Retinal pigment epithelial cell (primary cell): ENCODE measurements at regions not wholly inside any gene's neighbourhood (a gene's known extent, or its start where the extent isn't known, plus 50 kb on each side); places are given as distances from the start of the nearest gene placed in this dataset.

Experiments
- DNase-seq: peaks from one replicate; pipeline ENCODE4 v3.0.0-alpha.2; 2010; ENCODE audit warnings: low read depth
- H3K4me3 ChIP-seq: 2 replicates; pipeline ENCODE4 v1.5.1; 2011; ENCODE audit warnings: mild to moderate bottlenecking, low read length, control low read depth, moderate library complexity
- CTCF ChIP-seq: conservative IDR thresholded peaks from 2 replicates; pipeline ENCODE4 v1.5.1; 2011; ENCODE audit warnings: low read depth, low read length, control low read depth, inconsistent platforms

DNA sequence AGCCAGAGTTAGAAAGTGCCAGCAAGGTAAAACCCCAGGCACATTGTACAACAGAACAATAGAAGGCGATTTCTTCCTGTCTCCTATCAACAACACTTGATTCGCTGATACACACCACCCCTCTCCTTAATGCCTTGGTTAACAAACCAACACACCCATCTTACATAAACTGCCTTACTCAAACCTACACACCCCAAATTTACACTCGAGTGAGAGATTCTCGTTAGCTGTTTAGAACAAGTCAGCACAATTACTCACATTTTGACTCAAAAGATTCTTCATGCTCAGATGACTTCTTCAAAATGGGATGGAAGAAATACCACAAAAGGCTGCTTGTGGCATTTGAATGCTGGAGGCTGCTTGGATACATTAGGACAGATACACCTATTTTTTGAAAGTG is 80.0 kb upstream of the FOXQ1 start:
- DNase-seq: no peak
- no peak overlapping the region for H3K4me3 ChIP-seq
- no peak for TF ChIP-seq CTCF

- H3K4me3 ChIP-seq: no peak overlapping the region
- no peak for TF ChIP-seq CTCF
- DNase-seq: no peak
Observed at GRCh38 chr6:1230689-1231605, 81.0 kb upstream of the FOXQ1 start.

GRCh38 chr6:1230281-1230680 is 81.6 kb upstream of the FOXQ1 start:
- TF ChIP-seq CTCF: no peak
- DNase-seq: no peak
- H3K4me3 ChIP-seq: no peak overlapping the region

- TF ChIP-seq CTCF: no peak
- H3K4me3 ChIP-seq: no peak overlapping the region
Observed at GRCh38 chr6:1229808-1230207, 82.1 kb upstream of the FOXQ1 start.

GRCh38 chr6:1229301-1229700 is 82.6 kb upstream of the FOXQ1 start:
- no peak for TF ChIP-seq CTCF
- no peak overlapping the region for H3K4me3 ChIP-seq
- DNase-seq: no peak

More at GRCh38 chr6:1229808-1230207, 82.1 kb upstream of the FOXQ1 start:
- DNase-seq: no peak

GRCh38 chr6:1228754-1229191 is 83.1 kb upstream of the FOXQ1 start:
- no peak for TF ChIP-seq CTCF
- H3K4me3 ChIP-seq: no peak overlapping the region
- DNase-seq: no peak
